ENCODE measurements at regions not wholly inside any gene's neighbourhood (a gene's known extent, or its start where the extent isn't known, plus 50 kb on each side); places are given as distances from the start of the nearest gene placed in this dataset.
A peak's percentile ranks its signal among the peaks of the same experiment; 100 is the strongest.

- no peak for DNase-seq
Measured at GRCh38 chr14:60563113-60563512, 54.2 kb downstream of the SIX6 start.

GRCh38 chr14:60565211-60565610, 56.3 kb downstream of the SIX6 start:
- DNase-seq = peak; percentile 52

- DNase-seq = no peak
Measured at GRCh38 chr14:60566101-60566500, 57.2 kb downstream of the SIX6 start.

DNA sequence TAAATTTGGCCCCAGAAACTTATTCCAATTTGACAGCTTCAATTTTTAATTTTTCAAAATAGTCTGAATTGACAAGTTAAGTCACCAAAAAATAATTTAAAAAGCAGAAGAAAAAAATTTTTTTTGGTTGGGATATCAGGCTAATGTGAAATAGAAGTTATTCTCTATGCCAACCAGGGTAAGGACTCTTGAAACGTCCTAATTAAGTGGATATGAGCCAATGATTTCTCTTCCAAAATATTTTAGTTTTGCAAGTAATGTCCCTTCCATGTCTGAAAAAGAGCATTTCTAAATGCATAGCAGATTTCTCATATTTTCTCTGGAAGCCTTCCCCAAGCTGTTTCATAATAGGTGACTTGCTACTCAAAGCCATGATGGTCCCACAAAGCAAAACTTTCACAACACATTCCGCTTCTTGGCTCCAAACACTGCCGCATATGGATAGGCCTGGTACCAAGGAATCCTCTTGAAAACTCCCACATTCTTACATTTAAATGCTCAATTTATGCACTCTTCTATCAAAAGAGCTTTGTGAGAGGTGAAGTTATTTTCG, 65.1 kb downstream of the SIX6 start:
- DNase-seq = no peak

DNA sequence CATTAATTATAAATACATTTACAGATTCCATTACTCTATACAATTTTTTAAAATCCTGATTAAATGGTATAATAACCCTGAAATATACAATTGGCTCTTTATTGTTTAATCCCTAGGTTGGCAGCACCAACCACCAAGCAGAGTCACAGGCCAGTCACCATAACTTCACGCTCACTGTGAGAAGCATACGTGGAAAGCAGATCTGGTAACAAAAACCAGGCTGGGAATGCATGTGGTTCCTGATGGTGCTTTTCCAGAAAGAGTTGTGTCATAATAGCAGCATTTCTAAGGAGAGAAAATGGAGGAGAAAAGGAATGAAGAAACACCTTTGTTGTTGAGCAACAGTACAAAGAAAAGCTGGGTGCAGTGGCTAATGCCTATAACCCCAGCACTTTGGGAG, 66.1 kb downstream of the SIX6 start:
- DNase-seq = no peak

DNA sequence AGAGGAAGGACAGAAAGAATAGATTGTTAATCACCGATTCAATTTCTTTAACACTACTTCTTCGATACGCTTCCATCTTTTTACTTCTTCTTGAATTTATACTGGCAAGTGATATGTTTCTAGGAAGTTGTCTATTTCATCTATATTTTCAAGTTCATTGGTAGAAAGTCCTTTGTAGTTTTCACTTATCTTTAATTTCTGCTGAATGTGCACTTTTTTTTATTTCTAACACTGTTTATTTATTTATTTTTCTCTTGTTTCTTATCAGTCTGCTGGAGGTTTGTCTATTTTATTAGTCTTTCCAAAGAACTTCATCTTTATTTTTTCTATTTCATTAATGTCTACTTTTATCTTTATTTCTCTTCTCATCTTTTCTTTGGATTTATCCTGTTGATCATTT, 63.6 kb downstream of the SIX1 start:
- no peak for DNase-seq

DNA sequence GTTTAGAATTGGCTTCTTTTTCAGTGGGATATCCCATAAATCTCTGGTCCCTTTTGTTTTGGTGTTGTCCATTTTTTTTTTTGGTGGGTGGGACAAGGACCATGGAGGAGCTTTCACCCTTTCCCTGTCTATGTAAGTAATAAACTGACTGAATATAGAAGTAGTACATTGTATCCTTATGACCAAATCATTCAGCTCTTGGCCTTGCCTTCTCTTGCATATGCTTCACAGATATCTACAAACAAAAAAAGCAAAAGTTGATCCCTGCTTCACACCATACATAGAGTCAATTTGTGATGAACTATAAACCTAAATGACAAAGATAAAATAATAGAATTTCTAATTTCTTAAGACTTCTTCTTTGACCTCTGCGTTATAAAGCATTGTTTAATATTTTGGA, 59.8 kb downstream of the SIX1 start:
- no peak for DNase-seq

GRCh38 chr14:60590991-60591414, 58.3 kb downstream of the SIX1 start:
- peak; percentile 47 for DNase-seq
